Adrenal gland (tissue), 5 donors: ENCODE measurements at regions not wholly inside any gene's neighbourhood (a gene's known extent, or its start where the extent isn't known, plus 50 kb on each side); places are given as distances from the start of the nearest gene placed in this dataset.

Experiments
- CTCF ChIP-seq, 6 experiments: fragments of 450-650 bp in 4 of 6; fragments of 200-600 bp in 2 of 6; sonication (generic) in 1 of 6; IDR thresholded peaks; 1 replicate in 5 of 6; 2 replicates in 1 of 6; pipeline versions ENCODE4 v1.5.1 to v1.8.0; 2016 to 2021; ENCODE audit warnings: antibody characterized with exemption in 6 of 6, mild to moderate bottlenecking in 2 of 6, moderate library complexity in 1 of 6
- POLR2A ChIP-seq, 2 donors: fragments of 450-650 bp; IDR thresholded peaks; one replicate each; pipeline ENCODE4 v1.6.1; 2017; ENCODE audit warnings: antibody characterized with exemption in 2 of 2, mild to moderate bottlenecking in 2 of 2, moderate library complexity in 1 of 2
- donor health status: DM: no; HTN: no; CAD: no.

GRCh38 chr10:4457597-4457996 is 368.4 kb upstream of the AKR1E2 start:
- TF ChIP-seq CTCF (IDR thresholded peaks at IDR 0.05) (no peak), POLR2A (IDR thresholded peaks at IDR 0.05) (no peak)
